GM23338 (cell line): ENCODE measurements at regions not wholly inside any gene's neighbourhood (a gene's known extent, or its start where the extent isn't known, plus 50 kb on each side); places are given as distances from the start of the nearest gene placed in this dataset.

Experiments used
- ATAC-seq: fragments of 200-7000 bp; cut with Tn5 transposase; 3 replicates; pipeline ENCODE4 v1.9.1; 2020
- DNase-seq: peaks from one replicate; pipeline ENCODE4 v3.0.0-alpha.2; 2015; ENCODE audit warnings: low spot score
- H2AFZ ChIP-seq: fragments of 200-600 bp; sonication (generic); 2 replicates; pipeline ENCODE4 v1.8.0; 2016; ENCODE audit warnings: antibody characterized with exemption, mild to moderate bottlenecking, moderate library complexity
- H3F3A ChIP-seq: fragments of 200-600 bp; sonication (generic); replicated peaks from 2 replicates; pipeline ENCODE4 v1.8.0; 2017; ENCODE audit warnings: antibody characterized with exemption, mixed run types, low read depth
- H3K27ac ChIP-seq: fragments of 200-600 bp; sonication (generic); 2 replicates; pipeline ENCODE4 v1.6.1; 2016; ENCODE audit warnings: low read depth
- H3K27me3 ChIP-seq: fragments of 200-600 bp; sonication (generic); 2 replicates; pipeline ENCODE4 v1.8.0; 2016; ENCODE audit warnings: mild to moderate bottlenecking, mixed run types, moderate library complexity; ENCODE audit not compliant: insufficient read depth
- H3K36me3 ChIP-seq: fragments of 200-600 bp; sonication (generic); 2 replicates; pipeline ENCODE4 v1.8.0; 2016; ENCODE audit warnings: mild to moderate bottlenecking; ENCODE audit not compliant: insufficient read depth
- H3K4me1 ChIP-seq: fragments of 200-600 bp; sonication (generic); 2 replicates; pipeline ENCODE4 v1.8.0; 2016; ENCODE audit warnings: mild to moderate bottlenecking, moderate library complexity; ENCODE audit not compliant: insufficient read depth
- H3K4me2 ChIP-seq: fragments of 200-600 bp; sonication (generic); 2 replicates; pipeline ENCODE4 v1.7.1; 2017; ENCODE audit warnings: mixed run types
- H3K4me3 ChIP-seq: fragments of 200-600 bp; sonication (generic); 2 replicates; pipeline ENCODE4 v1.6.1; 2016; ENCODE audit warnings: mixed run types
- H3K79me2 ChIP-seq: fragments of 200-600 bp; sonication (generic); replicated peaks from 2 replicates; pipeline ENCODE4 v1.8.0; 2017; ENCODE audit warnings: mild to moderate bottlenecking; ENCODE audit not compliant: insufficient read depth
- H3K9me2 ChIP-seq: fragments of 200-600 bp; sonication (generic); 2 replicates; pipeline ENCODE4 v1.8.0; 2017; ENCODE audit not compliant: insufficient read depth
- H4K20me1 ChIP-seq: fragments of 200-600 bp; sonication (generic); replicated peaks from 2 replicates; pipeline ENCODE4 v1.8.0; 2017; ENCODE audit warnings: mild to moderate bottlenecking; ENCODE audit not compliant: insufficient read depth
- H3K27ac Mint-ChIP-seq: 2 replicates; pipeline ENCODE4 v1.8.0; 2020; ENCODE audit warnings: inconsistent platforms, mild to moderate bottlenecking, moderate library complexity, mixed read lengths
- H3K27me3 Mint-ChIP-seq: 3 replicates; pipeline ENCODE4 v1.8.0; 2022; ENCODE audit warnings: low read depth, mild to moderate bottlenecking, moderate library complexity, mixed read lengths, inconsistent platforms; ENCODE audit not compliant: insufficient read depth, poor library complexity
- H3K36me3 Mint-ChIP-seq: 3 replicates; pipeline ENCODE4 v1.8.0; 2021; ENCODE audit warnings: low read depth, mild to moderate bottlenecking, inconsistent platforms, moderate library complexity, mixed read lengths
- H3K4me1 Mint-ChIP-seq: 3 replicates; pipeline ENCODE4 v1.8.0; 2020; ENCODE audit warnings: mild to moderate bottlenecking, inconsistent platforms, mixed read lengths
- H3K4me3 Mint-ChIP-seq: 3 replicates; pipeline ENCODE4 v1.8.0; 2021; ENCODE audit warnings: moderate library complexity, mild to moderate bottlenecking, inconsistent platforms, mixed read lengths
- H3K9me3 Mint-ChIP-seq: 3 replicates; pipeline ENCODE4 v1.8.0; 2020; ENCODE audit warnings: moderate library complexity, mild to moderate bottlenecking, inconsistent platforms, mixed read lengths
- CTCF ChIP-seq, 2 experiments: fragments of 200-600 bp in 1 of 2; sonication (generic) in 1 of 2; conservative IDR thresholded peaks; 2 replicates each; pipeline versions ENCODE4 v1.5.1 to v1.6.1; 2016 to 2017; ENCODE audit warnings: antibody characterized with exemption in 2 of 2, low read depth in 2 of 2, mild to moderate bottlenecking in 2 of 2, moderate library complexity in 1 of 2
- EZH2phosphoT487 ChIP-seq: fragments of 200-600 bp; sonication (generic); IDR thresholded peaks from one replicate; pipeline ENCODE4 v1.8.1; 2018; ENCODE audit warnings: antibody characterized with exemption; ENCODE audit not compliant: unreplicated experiment
- NANOG ChIP-seq: IDR thresholded peaks from 2 replicates; pipeline ENCODE4 v1.6.1; 2016; ENCODE audit warnings: antibody characterized with exemption, borderline replicate concordance
- ZNF114 ChIP-seq: fragments of 250-450 bp; sonication (Bioruptor Pico); IDR thresholded peaks from 2 replicates; pipeline ENCODE4 v1.5.0; 2020; ENCODE audit warnings: mild to moderate bottlenecking, moderate library complexity
- ZNF331 ChIP-seq: fragments of 250-450 bp; sonication (Bioruptor Pico); IDR thresholded peaks from 2 replicates; pipeline ENCODE4 v1.5.0; 2020; ENCODE audit warnings: low read depth, mild to moderate bottlenecking, moderate library complexity
- TF ChIP-seq, protein P1 (sequence below): fragments of 250-450 bp; sonication (Bioruptor Pico); IDR thresholded peaks from 2 replicates; pipeline ENCODE4 v1.5.0; 2020; ENCODE audit warnings: mild to moderate bottlenecking, moderate library complexity
- TF ChIP-seq, protein P2 (sequence below): IDR thresholded peaks from 2 replicates; pipeline ENCODE4 v1.6.1; 2016; ENCODE audit warnings: antibody characterized with exemption

- no peak for TF ChIP-seq CTCF (conservative IDR thresholded peaks at IDR 0.05; ENCODE audit: low read depth in 2 of 2)
- TF ChIP-seq, protein P1, sequence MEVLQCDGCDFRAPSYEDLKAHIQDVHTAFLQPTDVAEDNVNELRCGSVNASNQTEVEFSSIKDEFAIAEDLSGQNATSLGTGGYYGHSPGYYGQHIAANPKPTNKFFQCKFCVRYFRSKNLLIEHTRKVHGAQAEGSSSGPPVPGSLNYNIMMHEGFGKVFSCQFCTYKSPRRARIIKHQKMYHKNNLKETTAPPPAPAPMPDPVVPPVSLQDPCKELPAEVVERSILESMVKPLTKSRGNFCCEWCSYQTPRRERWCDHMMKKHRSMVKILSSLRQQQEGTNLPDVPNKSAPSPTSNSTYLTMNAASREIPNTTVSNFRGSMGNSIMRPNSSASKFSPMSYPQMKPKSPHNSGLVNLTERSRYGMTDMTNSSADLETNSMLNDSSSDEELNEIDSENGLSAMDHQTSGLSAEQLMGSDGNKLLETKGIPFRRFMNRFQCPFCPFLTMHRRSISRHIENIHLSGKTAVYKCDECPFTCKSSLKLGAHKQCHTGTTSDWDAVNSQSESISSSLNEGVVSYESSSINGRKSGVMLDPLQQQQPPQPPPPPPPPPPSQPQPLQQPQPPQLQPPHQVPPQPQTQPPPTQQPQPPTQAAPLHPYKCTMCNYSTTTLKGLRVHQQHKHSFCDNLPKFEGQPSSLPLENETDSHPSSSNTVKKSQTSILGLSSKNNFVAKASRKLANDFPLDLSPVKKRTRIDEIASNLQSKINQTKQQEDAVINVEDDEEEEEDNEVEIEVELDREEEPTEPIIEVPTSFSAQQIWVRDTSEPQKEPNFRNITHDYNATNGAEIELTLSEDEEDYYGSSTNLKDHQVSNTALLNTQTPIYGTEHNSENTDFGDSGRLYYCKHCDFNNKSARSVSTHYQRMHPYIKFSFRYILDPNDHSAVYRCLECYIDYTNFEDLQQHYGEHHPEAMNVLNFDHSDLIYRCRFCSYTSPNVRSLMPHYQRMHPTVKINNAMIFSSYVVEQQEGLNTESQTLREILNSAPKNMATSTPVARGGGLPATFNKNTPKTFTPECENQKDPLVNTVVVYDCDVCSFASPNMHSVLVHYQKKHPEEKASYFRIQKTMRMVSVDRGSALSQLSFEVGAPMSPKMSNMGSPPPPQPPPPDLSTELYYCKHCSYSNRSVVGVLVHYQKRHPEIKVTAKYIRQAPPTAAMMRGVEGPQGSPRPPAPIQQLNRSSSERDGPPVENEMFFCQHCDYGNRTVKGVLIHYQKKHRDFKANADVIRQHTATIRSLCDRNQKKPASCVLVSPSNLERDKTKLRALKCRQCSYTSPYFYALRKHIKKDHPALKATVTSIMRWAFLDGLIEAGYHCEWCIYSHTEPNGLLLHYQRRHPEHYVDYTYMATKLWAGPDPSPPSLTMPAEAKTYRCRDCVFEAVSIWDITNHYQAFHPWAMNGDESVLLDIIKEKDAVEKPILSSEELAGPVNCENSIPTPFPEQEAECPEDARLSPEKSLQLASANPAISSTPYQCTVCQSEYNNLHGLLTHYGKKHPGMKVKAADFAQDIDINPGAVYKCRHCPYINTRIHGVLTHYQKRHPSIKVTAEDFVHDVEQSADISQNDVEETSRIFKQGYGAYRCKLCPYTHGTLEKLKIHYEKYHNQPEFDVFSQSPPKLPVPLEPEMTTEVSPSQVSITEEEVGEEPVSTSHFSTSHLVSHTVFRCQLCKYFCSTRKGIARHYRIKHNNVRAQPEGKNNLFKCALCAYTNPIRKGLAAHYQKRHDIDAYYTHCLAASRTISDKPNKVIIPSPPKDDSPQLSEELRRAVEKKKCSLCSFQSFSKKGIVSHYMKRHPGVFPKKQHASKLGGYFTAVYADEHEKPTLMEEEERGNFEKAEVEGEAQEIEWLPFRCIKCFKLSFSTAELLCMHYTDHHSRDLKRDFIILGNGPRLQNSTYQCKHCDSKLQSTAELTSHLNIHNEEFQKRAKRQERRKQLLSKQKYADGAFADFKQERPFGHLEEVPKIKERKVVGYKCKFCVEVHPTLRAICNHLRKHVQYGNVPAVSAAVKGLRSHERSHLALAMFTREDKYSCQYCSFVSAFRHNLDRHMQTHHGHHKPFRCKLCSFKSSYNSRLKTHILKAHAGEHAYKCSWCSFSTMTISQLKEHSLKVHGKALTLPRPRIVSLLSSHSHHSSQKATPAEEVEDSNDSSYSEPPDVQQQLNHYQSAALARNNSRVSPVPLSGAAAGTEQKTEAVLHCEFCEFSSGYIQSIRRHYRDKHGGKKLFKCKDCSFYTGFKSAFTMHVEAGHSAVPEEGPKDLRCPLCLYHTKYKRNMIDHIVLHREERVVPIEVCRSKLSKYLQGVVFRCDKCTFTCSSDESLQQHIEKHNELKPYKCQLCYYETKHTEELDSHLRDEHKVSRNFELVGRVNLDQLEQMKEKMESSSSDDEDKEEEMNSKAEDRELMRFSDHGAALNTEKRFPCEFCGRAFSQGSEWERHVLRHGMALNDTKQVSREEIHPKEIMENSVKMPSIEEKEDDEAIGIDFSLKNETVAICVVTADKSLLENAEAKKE, result no peak
Measured at GRCh38 chr3:178415384-178415783, 120.9 kb upstream of the KCNMB2 start (continued).

DNA sequence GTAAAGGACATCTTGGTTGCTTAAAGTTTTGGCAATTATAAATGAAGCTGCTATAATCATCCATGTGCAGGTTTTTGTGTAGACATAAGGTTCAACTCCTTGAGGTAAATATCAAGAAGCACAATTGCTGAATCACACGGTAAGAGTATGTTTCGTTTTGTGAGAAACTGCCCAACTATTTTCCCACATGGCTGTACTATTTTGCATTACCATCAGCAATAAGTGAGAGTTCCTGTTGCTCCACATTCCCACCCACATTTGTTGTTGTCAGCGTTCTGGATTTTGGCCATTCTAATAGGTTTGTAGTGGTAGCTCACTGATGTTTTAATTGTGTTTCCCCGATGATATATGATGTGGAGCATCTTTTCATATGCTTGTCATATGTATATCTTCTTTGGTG, 118.5 kb upstream of the KCNMB2 start:
- Histone ChIP-seq H3K36me3 (no peaks in the 10 kb centered on the region), H3K9me2 (no peaks in the 10 kb centered on the region), H3K27me3 (no peaks in the 10 kb centered on the region), H3K4me3 (no peak overlapping the region), H3K79me2 (no peaks in the 10 kb centered on the region), H3K4me1 (no peaks in the 10 kb centered on the region), H3K27ac (no peak overlapping the region), H3K4me2 (no peak overlapping the region), H2AFZ (no peak overlapping the region), H4K20me1 (no peaks in the 10 kb centered on the region), H3F3A (no peaks in the 10 kb centered on the region)
- H3K4me1 Mint-ChIP-seq, result no peaks in the 10 kb centered on the region
- ATAC-seq (no peak), DNase-seq (no peak)
- H3K9me3 Mint-ChIP-seq, result no peaks in the 10 kb centered on the region
- no peaks in the 10 kb centered on the region for H3K27me3 Mint-ChIP-seq
- no peak overlapping the region for H3K4me3 Mint-ChIP-seq
- H3K27ac Mint-ChIP-seq, result no peak overlapping the region
- H3K36me3 Mint-ChIP-seq, result no peaks in the 10 kb centered on the region
- TF ChIP-seq, protein P2, sequence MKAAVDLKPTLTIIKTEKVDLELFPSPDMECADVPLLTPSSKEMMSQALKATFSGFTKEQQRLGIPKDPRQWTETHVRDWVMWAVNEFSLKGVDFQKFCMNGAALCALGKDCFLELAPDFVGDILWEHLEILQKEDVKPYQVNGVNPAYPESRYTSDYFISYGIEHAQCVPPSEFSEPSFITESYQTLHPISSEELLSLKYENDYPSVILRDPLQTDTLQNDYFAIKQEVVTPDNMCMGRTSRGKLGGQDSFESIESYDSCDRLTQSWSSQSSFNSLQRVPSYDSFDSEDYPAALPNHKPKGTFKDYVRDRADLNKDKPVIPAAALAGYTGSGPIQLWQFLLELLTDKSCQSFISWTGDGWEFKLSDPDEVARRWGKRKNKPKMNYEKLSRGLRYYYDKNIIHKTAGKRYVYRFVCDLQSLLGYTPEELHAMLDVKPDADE, result no peak
- no peak for TF ChIP-seq ZNF331 (CRISPR knock-in tag)
- no peak for TF ChIP-seq ZNF114
- TF ChIP-seq, protein P1, result no peak
- no peak for TF ChIP-seq NANOG
- no peak for TF ChIP-seq EZH2phosphoT487
